Tibial nerve (tissue), 4 donors: ENCODE measurements at regions not wholly inside any gene's neighbourhood (a gene's known extent, or its start where the extent isn't known, plus 50 kb on each side); places are given as distances from the start of the nearest gene placed in this dataset.

ENCODE experiments used
- DNase-seq, 2 donors: peaks; one replicate each; pipeline ENCODE4 v3.0.0-alpha.2; 2019; ENCODE audit warnings: low spot score in 2 of 2
- H3K27ac ChIP-seq, 4 donors: fragments of 200-600 bp; sonication (generic) in 3 of 4; one replicate each; pipeline ENCODE4 v1.5.1; 2017 to 2019; ENCODE audit warnings: mild to moderate bottlenecking in 1 of 4
- H3K27me3 ChIP-seq, 2 donors: fragments of 200-600 bp; sonication (generic) in 1 of 2; one replicate each; pipeline versions ENCODE4 v1.5.1 to v1.6.0; 2017 to 2019
- H3K36me3 ChIP-seq, 3 donors: fragments of 200-600 bp; sonication (generic); one replicate each; pipeline ENCODE4 v1.5.1; 2018 to 2019
- H3K4me1 ChIP-seq, 4 donors: fragments of 200-600 bp; sonication (generic) in 3 of 4; one replicate each; pipeline ENCODE4 v1.5.1; 2017 to 2019
- H3K4me3 ChIP-seq, 4 donors: fragments of 200-600 bp; sonication (generic) in 3 of 4; one replicate each; pipeline ENCODE4 v1.5.1; 2017 to 2019; ENCODE audit warnings: mild to moderate bottlenecking in 1 of 4, moderate library complexity in 1 of 4
- H3K9me3 ChIP-seq, 4 donors: fragments of 200-600 bp; sonication (generic) in 3 of 4; one replicate each; pipeline ENCODE4 v1.5.1; 2017 to 2019
- EP300 ChIP-seq, 2 donors: sonication (generic); formaldehyde crosslinking; IDR thresholded peaks; one replicate each; pipeline ENCODE4 v1.6.1; 2017; ENCODE audit warnings: antibody characterized with exemption in 2 of 2, mild to moderate bottlenecking in 1 of 2
- POLR2A ChIP-seq, 2 donors: fragments of 450-650 bp; IDR thresholded peaks; one replicate each; pipeline ENCODE4 v1.6.1; 2017; ENCODE audit warnings: antibody characterized with exemption in 2 of 2, mild to moderate bottlenecking in 2 of 2, moderate library complexity in 2 of 2
- WGBS, 2 donors: methylation state at CpG; one replicate each; pipeline ENCODE4 v1.1.5; 2018; 5-methylcytosine and 5-hydroxymethylcytosine counted together
- TF ChIP-seq, protein P1 (sequence below), 5 experiments: fragments of 200-600 bp in 3 of 5; fragments of 450-650 bp in 2 of 5; sonication (generic) in 3 of 5; IDR thresholded peaks; one replicate each; pipeline ENCODE4 v1.5.1; 2016 to 2019; ENCODE audit warnings: antibody characterized with exemption in 5 of 5, mild to moderate bottlenecking in 3 of 5, moderate library complexity in 2 of 5

- TF ChIP-seq, protein P1, sequence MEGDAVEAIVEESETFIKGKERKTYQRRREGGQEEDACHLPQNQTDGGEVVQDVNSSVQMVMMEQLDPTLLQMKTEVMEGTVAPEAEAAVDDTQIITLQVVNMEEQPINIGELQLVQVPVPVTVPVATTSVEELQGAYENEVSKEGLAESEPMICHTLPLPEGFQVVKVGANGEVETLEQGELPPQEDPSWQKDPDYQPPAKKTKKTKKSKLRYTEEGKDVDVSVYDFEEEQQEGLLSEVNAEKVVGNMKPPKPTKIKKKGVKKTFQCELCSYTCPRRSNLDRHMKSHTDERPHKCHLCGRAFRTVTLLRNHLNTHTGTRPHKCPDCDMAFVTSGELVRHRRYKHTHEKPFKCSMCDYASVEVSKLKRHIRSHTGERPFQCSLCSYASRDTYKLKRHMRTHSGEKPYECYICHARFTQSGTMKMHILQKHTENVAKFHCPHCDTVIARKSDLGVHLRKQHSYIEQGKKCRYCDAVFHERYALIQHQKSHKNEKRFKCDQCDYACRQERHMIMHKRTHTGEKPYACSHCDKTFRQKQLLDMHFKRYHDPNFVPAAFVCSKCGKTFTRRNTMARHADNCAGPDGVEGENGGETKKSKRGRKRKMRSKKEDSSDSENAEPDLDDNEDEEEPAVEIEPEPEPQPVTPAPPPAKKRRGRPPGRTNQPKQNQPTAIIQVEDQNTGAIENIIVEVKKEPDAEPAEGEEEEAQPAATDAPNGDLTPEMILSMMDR (IDR thresholded peaks at IDR 0.05), result no peak
- DNase-seq, result no peak
- WGBS, 2 donors, result 39 to 47% methylated on average over 1 of the region's 1 CpG
These were observed 1479.6 kb downstream of the MRPL39 start for GRCh38 chr21:24127651-24128050.

GRCh38 chr21:24123785-24124184, 1483.5 kb downstream of the MRPL39 start:
- no peaks in the 10 kb centered on the region for H3K27me3 ChIP-seq
- WGBS, 2 donors, result 42 to 45% methylated on average over 1 of the region's 1 CpG
- no peak overlapping the region for H3K4me3 ChIP-seq
- no peak for DNase-seq
- no peaks in the 10 kb centered on the region for H3K36me3 ChIP-seq
- no peak for TF ChIP-seq POLR2A (IDR thresholded peaks at IDR 0.05)
- TF ChIP-seq, protein P1 (IDR thresholded peaks at IDR 0.05), result no peak
- no peaks in the 10 kb centered on the region for H3K4me1 ChIP-seq
- H3K9me3 ChIP-seq, result no peaks in the 10 kb centered on the region
- no peak overlapping the region for H3K27ac ChIP-seq

More at GRCh38 chr21:24127651-24128050, 1479.6 kb downstream of the MRPL39 start:
- no peak overlapping the region for H3K4me3 ChIP-seq
- H3K4me1 ChIP-seq, result no peaks in the 10 kb centered on the region
- H3K9me3 ChIP-seq, result no peaks in the 10 kb centered on the region
- H3K27ac ChIP-seq, result no peak overlapping the region
- no peaks in the 10 kb centered on the region for H3K36me3 ChIP-seq
- H3K27me3 ChIP-seq, result no peaks in the 10 kb centered on the region

DNA sequence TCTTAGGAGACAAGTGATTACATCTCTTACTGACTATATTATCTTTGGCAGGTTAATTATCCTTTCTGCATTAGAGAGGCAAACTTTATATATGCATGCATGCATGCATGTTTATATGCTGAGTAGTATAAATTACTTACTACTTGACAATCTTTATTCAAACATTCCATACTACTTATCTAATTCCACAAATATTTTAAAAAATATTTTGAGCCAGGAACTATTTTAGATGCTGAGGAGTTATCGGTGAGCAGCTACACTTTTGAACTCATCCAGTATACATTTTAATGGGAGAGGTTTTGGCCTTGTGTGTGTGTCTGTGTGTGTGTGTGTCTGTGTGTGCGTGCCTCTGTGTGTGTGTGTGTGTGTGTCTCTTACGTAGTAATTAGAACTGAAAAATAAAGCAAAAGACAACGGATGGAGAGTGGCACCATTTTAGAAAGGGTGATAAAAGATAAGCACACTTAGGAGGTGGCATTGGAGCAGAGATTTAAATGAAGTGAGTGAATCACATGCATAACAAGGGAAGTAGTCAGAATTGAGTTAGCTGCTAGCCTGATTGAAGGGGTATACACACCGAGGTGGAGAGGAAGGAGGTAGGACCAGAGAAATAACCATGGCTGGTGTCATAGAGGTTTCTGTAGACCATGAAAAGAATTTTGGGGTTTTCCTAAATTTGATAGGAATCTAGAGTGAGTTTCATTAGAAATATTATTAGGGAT, 1488.4 kb downstream of the MRPL39 start:
- H3K4me1 ChIP-seq, result no peaks in the 10 kb centered on the region
- TF ChIP-seq POLR2A (IDR thresholded peaks at IDR 0.05) (no peak), EP300 (IDR thresholded peaks at IDR 0.05) (no peak)
- TF ChIP-seq, protein P1 (IDR thresholded peaks at IDR 0.05), result no peak
- H3K27me3 ChIP-seq, result no peaks in the 10 kb centered on the region
- H3K36me3 ChIP-seq, result no peaks in the 10 kb centered on the region
- no peak overlapping the region for H3K4me3 ChIP-seq
- 60 to 61% methylated on average over 5 of the region's 5 CpGs for WGBS, 2 donors
- DNase-seq, result no peak
- H3K9me3 ChIP-seq, result no peaks in the 10 kb centered on the region
- no peak overlapping the region for H3K27ac ChIP-seq

DNA sequence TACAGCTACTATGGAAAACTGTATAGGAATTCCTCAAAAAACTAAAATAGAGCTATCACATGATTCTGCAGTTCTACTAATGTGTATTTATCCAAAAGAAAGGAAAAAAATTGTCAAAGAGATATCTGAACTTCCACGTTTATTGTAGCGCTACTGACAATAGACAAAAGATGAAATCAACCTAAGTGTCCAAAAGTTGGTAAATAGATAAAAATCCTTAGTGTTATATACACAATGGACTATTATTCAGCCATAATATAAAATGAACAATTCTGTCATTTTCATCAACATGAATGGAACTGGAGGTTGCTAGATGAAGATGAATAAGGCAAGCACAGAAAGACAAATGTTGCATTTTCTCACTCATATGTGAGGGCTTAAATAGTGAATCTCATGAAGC, 1492.1 kb downstream of the MRPL39 start:
- 57 to 60% methylated on average over 2 of the region's 2 CpGs for WGBS, 2 donors
- Histone ChIP-seq H3K9me3 (no peaks in the 10 kb centered on the region), H3K27me3 (no peaks in the 10 kb centered on the region), H3K4me1 (no peaks in the 10 kb centered on the region), H3K4me3 (no peak overlapping the region), H3K36me3 (no peaks in the 10 kb centered on the region), H3K27ac (no peak overlapping the region)
- TF ChIP-seq EP300 (IDR thresholded peaks at IDR 0.05) (no peak), POLR2A (IDR thresholded peaks at IDR 0.05) (no peak)
- TF ChIP-seq, protein P1 (IDR thresholded peaks at IDR 0.05), result no peak
- no peak for DNase-seq

DNA sequence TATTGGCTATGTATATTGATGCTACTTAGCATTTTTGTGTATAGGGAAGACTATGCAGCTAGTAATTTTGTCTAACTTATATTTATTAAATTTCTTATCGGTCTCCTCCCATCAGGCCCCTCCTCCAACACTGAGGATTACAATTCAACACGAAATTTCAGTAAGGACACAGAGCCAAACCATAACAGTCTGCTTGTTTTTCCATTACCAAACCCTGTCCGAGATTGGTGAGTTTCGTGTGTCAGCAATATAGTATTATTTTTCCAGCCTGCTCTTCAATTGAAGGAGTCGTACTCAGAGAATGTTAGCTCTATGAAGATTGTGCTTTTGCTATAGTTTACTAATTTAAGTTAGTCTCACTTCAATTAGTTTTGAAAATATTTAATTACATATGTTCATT, 1495.3 kb downstream of the MRPL39 start:
- Histone ChIP-seq H3K9me3 (no peaks in the 10 kb centered on the region), H3K27me3 (no peaks in the 10 kb centered on the region), H3K4me3 (no peak overlapping the region), H3K36me3 (no peaks in the 10 kb centered on the region), H3K27ac (no peak overlapping the region), H3K4me1 (no peaks in the 10 kb centered on the region)
- WGBS, 2 donors, result 56 to 60% methylated on average over 5 of the region's 5 CpGs
- DNase-seq, result no peak
- no peak for TF ChIP-seq POLR2A (IDR thresholded peaks at IDR 0.05)
- TF ChIP-seq, protein P1 (IDR thresholded peaks at IDR 0.05), result no peak
- no peak for TF ChIP-seq EP300 (IDR thresholded peaks at IDR 0.05)
